ENCODE measurements at regions not wholly inside any gene's neighbourhood (a gene's known extent, or its start where the extent isn't known, plus 50 kb on each side); places are given as distances from the start of the nearest gene placed in this dataset.

GRCh38 chr2:163011000-163011399 lies 172.4 kb upstream of the KCNH7 start:
- no peak for TF ChIP-seq CTCF (conservative IDR thresholded peaks at IDR 0.05)
- Histone ChIP-seq H3K4me1 (ENCODE audit: control insufficient read depth, insufficient read depth, low read length) (no peaks in the 10 kb centered on the region), H3K9me3 (ENCODE audit: control insufficient read depth, low read length) (no peaks in the 10 kb centered on the region), H3K4me3 (ENCODE audit: low read length) (no peak overlapping the region), H3K27me3 (ENCODE audit: control insufficient read depth, insufficient read depth, low read length, poor library complexity, severe bottlenecking) (no peaks in the 10 kb centered on the region), H3K27ac (ENCODE audit: low read depth, low read length) (no peak overlapping the region), H3K36me3 (ENCODE audit: control insufficient read depth, insufficient read depth, low read length) (no peaks in the 10 kb centered on the region), H3K9ac (ENCODE audit: extremely low read depth, low read length, poor library complexity, severe bottlenecking) (no peak overlapping the region)
- Mint-ChIP-seq H3K36me3 (ENCODE audit: low read depth) (no peaks in the 10 kb centered on the region), H3K4me1 (no peaks in the 10 kb centered on the region), H3K9me3 (peaks cover 17% of the 10 kb centered on the region), H3K27me3 (ENCODE audit: insufficient read depth) (no peaks in the 10 kb centered on the region), H3K27ac (no peak overlapping the region), H3K4me3 (no peak overlapping the region)
- WGBS, 2 experiments (ENCODE audit: insufficient coverage in 1 of 2, insufficient read length in 1 of 2): 100% methylated on average over 1 of the region's 1 CpG; no CpG with 5 or more reads in 1 of the 2 experiments
- no peak for DNase-seq

- H3K4me1 ChIP-seq (ENCODE audit: control insufficient read depth, insufficient read depth, low read length): no peaks in the 10 kb centered on the region
- H3K36me3 Mint-ChIP-seq (ENCODE audit: low read depth): no peaks in the 10 kb centered on the region
- no peak overlapping the region for H3K4me3 ChIP-seq (ENCODE audit: low read length)
- H3K4me1 Mint-ChIP-seq: no peaks in the 10 kb centered on the region
- H3K9me3 Mint-ChIP-seq: no peaks in the 10 kb centered on the region
- no peak for DNase-seq
- no peaks in the 10 kb centered on the region for H3K9me3 ChIP-seq (ENCODE audit: control insufficient read depth, low read length)
- no peaks in the 10 kb centered on the region for H3K27me3 Mint-ChIP-seq (ENCODE audit: insufficient read depth)
- H3K27me3 ChIP-seq (ENCODE audit: control insufficient read depth, insufficient read depth, low read length, poor library complexity, severe bottlenecking): no peaks in the 10 kb centered on the region
- no peak for TF ChIP-seq CTCF (conservative IDR thresholded peaks at IDR 0.05)
- no peak overlapping the region for H3K4me3 Mint-ChIP-seq
- WGBS, 2 experiments (ENCODE audit: insufficient coverage in 1 of 2, insufficient read length in 1 of 2): 98 to 100% methylated on average over 1 to 2 of the region's 2 CpGs
- H3K9ac ChIP-seq (ENCODE audit: extremely low read depth, low read length, poor library complexity, severe bottlenecking): no peak overlapping the region
- no peaks in the 10 kb centered on the region for H3K36me3 ChIP-seq (ENCODE audit: control insufficient read depth, insufficient read depth, low read length)
- no peak overlapping the region for H3K27ac Mint-ChIP-seq
- H3K27ac ChIP-seq (ENCODE audit: low read depth, low read length): no peak overlapping the region
These were observed 170.1 kb upstream of the KCNH7 start for GRCh38 chr2:163008642-163009041.

GRCh38 chr2:162994718-162995117 lies 156.2 kb upstream of the KCNH7 start:
- Mint-ChIP-seq H3K4me1 (no peaks in the 10 kb centered on the region), H3K36me3 (ENCODE audit: low read depth) (no peaks in the 10 kb centered on the region), H3K4me3 (no peak overlapping the region), H3K9me3 (no peaks in the 10 kb centered on the region), H3K27me3 (ENCODE audit: insufficient read depth) (no peaks in the 10 kb centered on the region), H3K27ac (no peak overlapping the region)
- DNase-seq: no peak
- H3K27ac ChIP-seq (ENCODE audit: low read depth, low read length): no peak overlapping the region
- no peak overlapping the region for H3K9ac ChIP-seq (ENCODE audit: extremely low read depth, low read length, poor library complexity, severe bottlenecking)
- no peaks in the 10 kb centered on the region for H3K36me3 ChIP-seq (ENCODE audit: control insufficient read depth, insufficient read depth, low read length)
- H3K9me3 ChIP-seq (ENCODE audit: control insufficient read depth, low read length): no peaks in the 10 kb centered on the region
- no peak overlapping the region for H3K4me3 ChIP-seq (ENCODE audit: low read length)
- peak; percentile 34 for TF ChIP-seq CTCF (conservative IDR thresholded peaks at IDR 0.05)
- H3K4me1 ChIP-seq (ENCODE audit: control insufficient read depth, insufficient read depth, low read length): no peaks in the 10 kb centered on the region
- no peaks in the 10 kb centered on the region for H3K27me3 ChIP-seq (ENCODE audit: control insufficient read depth, insufficient read depth, low read length, poor library complexity, severe bottlenecking)

All from endodermal cell (in vitro differentiated cells).